IPS-20b (cell line): ENCODE measurements at regions not wholly inside any gene's neighbourhood (a gene's known extent, or its start where the extent isn't known, plus 50 kb on each side); places are given as distances from the start of the nearest gene placed in this dataset.

Source experiments
- H3K27ac ChIP-seq: one replicate; pipeline ENCODE4 v1.5.1; 2013; ENCODE audit warnings: low read length
- H3K27me3 ChIP-seq: 2 replicates; pipeline ENCODE4 v1.6.1; 2013; ENCODE audit warnings: mild to moderate bottlenecking, low read length, inconsistent platforms; ENCODE audit not compliant: insufficient read depth
- H3K36me3 ChIP-seq: 2 replicates; pipeline ENCODE4 v1.6.1; 2013; ENCODE audit warnings: low read depth, mild to moderate bottlenecking, inconsistent platforms, low read length, moderate library complexity; ENCODE audit not compliant: insufficient read depth
- H3K4me1 ChIP-seq: 2 replicates; pipeline ENCODE4 v1.6.1; 2013; ENCODE audit warnings: mild to moderate bottlenecking, control low read depth, inconsistent platforms, low read length, moderate library complexity; ENCODE audit not compliant: insufficient read depth
- H3K4me3 ChIP-seq: 2 replicates; pipeline ENCODE4 v1.5.1; 2013; ENCODE audit warnings: mild to moderate bottlenecking, low read length, inconsistent platforms
- H3K9ac ChIP-seq: 2 replicates; pipeline ENCODE4 v1.6.1; 2013; ENCODE audit warnings: low read depth, mild to moderate bottlenecking, inconsistent platforms, low read length, moderate library complexity
- H3K9me3 ChIP-seq: 2 replicates; pipeline ENCODE4 v1.6.1; 2013; ENCODE audit warnings: mild to moderate bottlenecking, low read depth, low read length, inconsistent platforms; ENCODE audit not compliant: insufficient read depth

DNA sequence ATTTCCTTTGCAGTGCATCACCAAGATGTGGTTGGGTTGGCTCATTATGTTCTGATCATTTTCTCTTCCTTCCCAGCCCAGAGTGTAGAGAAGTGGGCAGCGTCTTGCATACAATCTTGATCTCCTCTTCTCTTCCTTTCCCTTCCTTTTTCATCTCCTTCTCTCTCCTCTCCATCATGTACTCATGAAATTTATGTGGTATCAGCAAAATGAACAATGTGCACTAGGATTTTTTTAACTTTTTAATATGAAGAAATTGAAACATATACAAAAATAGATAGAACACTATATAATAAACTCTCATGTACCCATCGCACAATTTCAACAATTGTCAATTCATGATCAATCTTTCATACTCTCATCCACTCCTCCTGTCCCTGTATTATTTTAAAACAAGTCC lies 593.5 kb downstream of the BCOR start:
- H3K9me3 ChIP-seq, result peaks cover 5% of the 10 kb centered on the region; the same call in 1 of the 2 replicates
- no peaks in the 10 kb centered on the region for H3K27me3 ChIP-seq
- H3K4me1 ChIP-seq, result no peaks in the 10 kb centered on the region
- no peaks in the 10 kb centered on the region for H3K36me3 ChIP-seq
- no peak overlapping the region for H3K9ac ChIP-seq
- H3K27ac ChIP-seq, result no peak overlapping the region
- H3K4me3 ChIP-seq, result no peak overlapping the region

- Histone ChIP-seq H3K4me1 (no peaks in the 10 kb centered on the region), H3K36me3 (no peaks in the 10 kb centered on the region), H3K27me3 (no peaks in the 10 kb centered on the region), H3K4me3 (no peak overlapping the region), H3K9me3 (peaks cover 9% of the 10 kb centered on the region; the same call in 1 of the 2 replicates), H3K27ac (no peak overlapping the region), H3K9ac (no peak overlapping the region)
Measured at GRCh38 chrX:39504850-39505259, 592.9 kb downstream of the BCOR start.

DNA sequence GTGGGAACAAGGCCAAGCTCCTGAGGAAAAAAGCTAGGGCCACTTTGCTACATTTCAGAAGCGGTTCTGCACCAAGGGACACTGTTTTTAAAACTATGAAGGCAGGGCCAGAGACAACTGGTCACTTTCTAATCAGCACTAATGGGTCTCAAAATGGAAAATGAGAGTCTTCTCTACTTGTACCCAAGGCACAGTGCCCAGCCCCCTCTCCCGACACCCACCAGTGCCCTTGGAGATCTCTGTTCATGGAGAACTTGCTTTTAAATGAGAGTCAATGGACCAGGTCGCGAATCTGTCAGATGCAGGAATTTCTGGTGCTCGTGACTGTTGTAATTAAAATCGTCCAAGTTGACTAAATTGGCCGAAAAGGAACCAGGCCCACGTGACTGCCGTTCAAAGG lies 591.6 kb downstream of the BCOR start:
- no peaks in the 10 kb centered on the region for H3K36me3 ChIP-seq
- H3K4me3 ChIP-seq, result no peak overlapping the region
- no peak overlapping the region for H3K27ac ChIP-seq
- H3K9ac ChIP-seq, result no peak overlapping the region
- peaks cover 9% of the 10 kb centered on the region; the same call in 1 of the 2 replicates for H3K9me3 ChIP-seq
- no peaks in the 10 kb centered on the region for H3K27me3 ChIP-seq
- H3K4me1 ChIP-seq, result no peaks in the 10 kb centered on the region

DNA sequence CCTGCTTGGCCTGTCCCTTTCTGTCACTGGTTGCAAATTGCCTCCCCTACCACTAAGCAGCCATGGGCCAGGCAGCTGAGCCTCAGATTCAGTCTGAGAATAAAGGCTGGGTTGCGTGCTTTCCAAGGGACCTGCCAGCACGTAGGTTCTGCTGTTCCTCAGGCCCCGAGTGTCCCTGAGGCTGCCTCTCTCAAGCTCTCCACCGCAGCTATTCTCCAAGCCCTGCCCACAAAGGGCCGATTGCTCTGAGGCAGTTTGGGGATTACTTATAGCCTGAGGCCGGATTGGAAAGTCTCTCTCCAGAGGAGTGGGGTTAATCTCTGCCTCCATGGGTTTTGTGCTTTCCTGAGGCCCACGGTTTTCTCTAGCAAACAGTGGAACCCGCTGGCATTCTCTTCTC lies 590.7 kb downstream of the BCOR start:
- Histone ChIP-seq H3K4me3 (no peak overlapping the region), H3K36me3 (no peaks in the 10 kb centered on the region), H3K9ac (no peak overlapping the region), H3K4me1 (no peaks in the 10 kb centered on the region), H3K27ac (no peak overlapping the region), H3K9me3 (peaks cover 9% of the 10 kb centered on the region; the same call in 1 of the 2 replicates), H3K27me3 (no peaks in the 10 kb centered on the region)

DNA sequence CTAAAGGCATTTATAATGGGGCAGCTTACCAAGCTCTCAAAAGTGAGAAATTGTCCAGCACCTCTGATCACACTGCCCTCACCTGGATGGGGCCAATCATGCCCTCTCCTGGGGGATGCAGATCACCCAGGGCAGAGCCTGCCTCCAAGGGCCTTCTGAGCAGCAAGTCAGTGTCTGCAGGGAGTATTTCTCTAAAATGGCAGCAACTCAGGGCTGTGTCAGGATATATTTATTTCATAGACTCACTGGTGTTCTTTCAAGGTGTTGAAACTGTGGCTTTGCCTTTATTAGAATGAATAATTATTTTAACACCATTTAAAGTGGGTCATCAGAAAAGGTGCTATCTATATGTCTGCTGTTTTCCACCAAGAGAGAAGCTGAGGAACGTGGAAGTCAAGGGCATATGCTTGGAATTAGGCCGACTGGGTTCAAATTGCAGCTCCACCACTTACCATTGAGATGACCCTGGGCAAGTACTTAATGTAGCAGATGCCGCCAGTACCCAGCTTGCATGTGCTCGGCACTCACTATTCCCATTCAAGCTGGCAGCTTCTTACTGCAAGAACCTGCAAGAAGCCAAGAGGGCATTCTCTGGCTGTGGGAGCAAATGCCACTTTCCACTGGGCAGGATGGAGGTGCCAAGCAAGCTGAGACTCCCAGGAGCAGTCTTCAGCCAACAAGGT lies 590.0 kb downstream of the BCOR start:
- no peak overlapping the region for H3K27ac ChIP-seq
- H3K4me1 ChIP-seq, result no peaks in the 10 kb centered on the region
- no peak overlapping the region for H3K9ac ChIP-seq
- no peaks in the 10 kb centered on the region for H3K27me3 ChIP-seq
- no peak overlapping the region for H3K4me3 ChIP-seq
- H3K36me3 ChIP-seq, result no peaks in the 10 kb centered on the region
- H3K9me3 ChIP-seq, result peaks cover 9% of the 10 kb centered on the region; the same call in 1 of the 2 replicates

GRCh38 chrX:39508300-39508692 lies 589.5 kb downstream of the BCOR start:
- Histone ChIP-seq H3K9me3 (peaks cover 9% of the 10 kb centered on the region; the same call in 1 of the 2 replicates), H3K36me3 (no peaks in the 10 kb centered on the region), H3K4me3 (no peak overlapping the region), H3K4me1 (no peaks in the 10 kb centered on the region), H3K9ac (no peak overlapping the region), H3K27ac (no peak overlapping the region), H3K27me3 (no peaks in the 10 kb centered on the region)

DNA sequence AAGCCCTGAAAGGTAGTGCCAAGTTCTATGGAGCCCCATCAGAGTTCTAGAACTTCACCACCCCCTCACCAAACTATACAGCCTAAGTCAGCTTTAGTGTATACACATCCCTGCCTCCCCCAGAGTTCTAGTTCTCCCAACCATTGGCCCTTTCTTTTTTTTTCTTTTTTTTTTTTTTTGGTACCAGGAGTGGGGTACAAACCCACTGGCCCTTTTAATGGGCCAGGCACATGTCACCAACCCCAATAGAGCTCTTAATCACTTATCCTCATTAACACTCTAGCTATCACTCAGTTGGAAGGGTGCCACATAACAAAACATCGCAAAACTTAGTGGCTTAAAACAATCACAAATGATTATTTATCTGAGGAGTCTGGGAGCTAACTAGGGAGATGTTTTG lies 588.6 kb downstream of the BCOR start:
- peaks cover 9% of the 10 kb centered on the region; the same call in 1 of the 2 replicates for H3K9me3 ChIP-seq
- no peak overlapping the region for H3K27ac ChIP-seq

DNA sequence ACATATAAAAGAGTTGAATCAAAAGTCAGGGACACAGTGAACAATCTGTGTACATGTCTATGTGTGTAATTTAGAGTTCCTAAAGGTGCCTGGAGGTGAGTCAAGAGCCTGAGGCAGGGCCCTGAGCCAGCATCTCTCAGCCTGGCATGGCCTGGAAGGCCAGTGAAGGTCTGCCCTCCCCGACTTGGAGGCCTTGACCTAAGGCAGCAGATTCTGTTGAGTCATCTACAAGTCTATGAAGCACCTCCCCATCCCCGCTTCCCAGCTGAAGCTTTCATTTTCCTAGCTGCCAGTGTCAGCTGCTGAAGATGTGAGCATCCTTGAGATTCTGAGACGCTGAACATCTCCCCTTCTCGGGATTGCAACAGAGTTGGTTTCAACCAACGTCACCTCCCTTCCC lies 583.9 kb downstream of the BCOR start:
- Histone ChIP-seq H3K36me3 (no peaks in the 10 kb centered on the region), H3K27me3 (no peaks in the 10 kb centered on the region), H3K4me1 (no peaks in the 10 kb centered on the region), H3K9me3 (peaks cover 9% of the 10 kb centered on the region; the same call in 1 of the 2 replicates), H3K4me3 (no peak overlapping the region), H3K27ac (no peak overlapping the region), H3K9ac (no peak overlapping the region)

More for the DNA sequence above, 588.6 kb downstream of the BCOR start:
- Histone ChIP-seq H3K4me3 (no peak overlapping the region), H3K36me3 (no peaks in the 10 kb centered on the region), H3K27me3 (no peaks in the 10 kb centered on the region), H3K4me1 (no peaks in the 10 kb centered on the region), H3K9ac (no peak overlapping the region)

- H3K9ac ChIP-seq, result no peak overlapping the region
- no peak overlapping the region for H3K27ac ChIP-seq
- H3K4me3 ChIP-seq, result no peak overlapping the region
- H3K9me3 ChIP-seq, result no peaks in the 10 kb centered on the region; the same call in 1 of the 2 replicates
- no peaks in the 10 kb centered on the region for H3K36me3 ChIP-seq
- no peaks in the 10 kb centered on the region for H3K27me3 ChIP-seq
- no peaks in the 10 kb centered on the region for H3K4me1 ChIP-seq
Measured at GRCh38 chrX:39514801-39515200, 583.0 kb downstream of the BCOR start.

GRCh38 chrX:39516427-39516841 lies 581.3 kb downstream of the BCOR start:
- H3K36me3 ChIP-seq, result no peaks in the 10 kb centered on the region
- no peaks in the 10 kb centered on the region for H3K4me1 ChIP-seq
- H3K27ac ChIP-seq, result no peak overlapping the region
- H3K27me3 ChIP-seq, result no peaks in the 10 kb centered on the region
- no peaks in the 10 kb centered on the region for H3K9me3 ChIP-seq
- H3K9ac ChIP-seq, result no peak overlapping the region
- no peak overlapping the region for H3K4me3 ChIP-seq

GRCh38 chrX:39518476-39519029 lies 579.2 kb downstream of the BCOR start:
- Histone ChIP-seq H3K4me1 (no peaks in the 10 kb centered on the region), H3K27ac (no peak overlapping the region), H3K9me3 (no peaks in the 10 kb centered on the region), H3K36me3 (no peaks in the 10 kb centered on the region), H3K27me3 (no peaks in the 10 kb centered on the region), H3K4me3 (no peak overlapping the region), H3K9ac (no peak overlapping the region)

GRCh38 chrX:39519030-39519488 lies 578.7 kb downstream of the BCOR start:
- Histone ChIP-seq H3K9ac (no peak overlapping the region), H3K4me1 (no peaks in the 10 kb centered on the region), H3K4me3 (no peak overlapping the region), H3K27ac (no peak overlapping the region), H3K27me3 (no peaks in the 10 kb centered on the region), H3K9me3 (no peaks in the 10 kb centered on the region), H3K36me3 (no peaks in the 10 kb centered on the region)
